ENCODE measurements at regions not wholly inside any gene's neighbourhood (a gene's known extent, or its start where the extent isn't known, plus 50 kb on each side); places are given as distances from the start of the nearest gene placed in this dataset.

DNA sequence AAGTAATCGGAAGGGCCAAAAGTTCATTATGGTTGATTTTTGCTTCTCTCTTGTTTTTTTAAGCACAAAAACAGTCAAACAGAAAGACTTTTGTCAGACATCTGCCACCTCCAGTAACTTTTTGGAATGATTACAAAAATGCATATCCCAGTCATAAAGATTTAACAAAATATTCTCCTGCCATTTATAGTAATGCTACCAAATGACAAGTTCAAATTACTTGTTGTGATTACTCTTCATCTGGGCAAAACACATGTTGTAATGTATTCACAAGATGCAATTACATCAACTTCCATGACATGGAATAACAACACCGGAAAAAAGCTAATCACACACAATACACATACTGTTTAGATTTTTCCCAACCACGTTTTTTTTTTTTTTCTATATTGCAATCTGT, 1017.5 kb upstream of the TENM4 start:
- TF ChIP-seq ZGPAT (CRISPR knock-in tag; IDR thresholded peaks at IDR 0.05) (no peak), CEBPB (IDR thresholded peaks at IDR 0.05; ENCODE audit: borderline replicate concordance, low read depth, low read length) (no peak), NFIB (CRISPR knock-in tag; IDR thresholded peaks at IDR 0.05; ENCODE audit: borderline replicate concordance) (no peak), ZFP36 (IDR thresholded peaks at IDR 0.05; ENCODE audit: borderline replicate concordance, low read depth, low read length, partially characterized antibody) (no peak), ATF3 (CRISPR knock-in tag; IDR thresholded peaks at IDR 0.05) (no peak)
